IPS-15b (cell line): ENCODE measurements at regions not wholly inside any gene's neighbourhood (a gene's known extent, or its start where the extent isn't known, plus 50 kb on each side); places are given as distances from the start of the nearest gene placed in this dataset.
"Not testable (repeated sequence)": the region's sequence is repeated elsewhere in the genome, so short reads cannot be mapped to it uniquely, and the experiment has no call there.

ENCODE experiments used
- H3K27me3 ChIP-seq: one replicate; pipeline ENCODE4 v1.6.1; 2013; ENCODE audit warnings: low read length; ENCODE audit not compliant: control insufficient read depth, insufficient read depth
- H3K36me3 ChIP-seq: one replicate; pipeline ENCODE4 v1.6.1; 2013; ENCODE audit warnings: low read length; ENCODE audit not compliant: control insufficient read depth, insufficient read depth
- H3K4me1 ChIP-seq: one replicate; pipeline ENCODE4 v1.6.1; 2013; ENCODE audit warnings: mild to moderate bottlenecking, low read length; ENCODE audit not compliant: control insufficient read depth, insufficient read depth
- H3K4me3 ChIP-seq: one replicate; pipeline ENCODE4 v1.5.1; 2013; ENCODE audit warnings: low read depth, low read length
- H3K9ac ChIP-seq: one replicate; pipeline ENCODE4 v1.6.1; 2013; ENCODE audit warnings: low read depth, mild to moderate bottlenecking, low read length
- H3K9me3 ChIP-seq: one replicate; pipeline ENCODE4 v1.6.1; 2013; ENCODE audit warnings: mild to moderate bottlenecking, low read length; ENCODE audit not compliant: control insufficient read depth, insufficient read depth

DNA sequence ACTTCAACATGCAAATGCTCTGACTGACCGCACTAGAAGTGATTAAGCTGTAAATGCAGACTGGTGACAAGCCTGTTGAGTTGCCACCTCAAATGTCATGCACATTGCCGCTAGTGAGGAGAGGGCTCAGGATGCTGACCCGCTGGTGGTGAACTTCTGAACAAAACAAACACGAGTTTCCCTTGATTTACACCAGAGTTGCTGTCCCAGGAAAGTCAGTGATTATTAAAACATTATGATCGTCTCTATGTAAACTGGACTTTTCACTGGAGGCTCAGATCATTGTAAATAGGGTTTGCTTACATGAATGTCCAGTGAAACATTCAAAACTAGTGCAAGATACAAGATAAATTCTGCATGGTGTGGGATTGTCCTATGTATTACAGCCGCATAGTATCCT is 420.1 kb downstream of the PREX1 start:
- Histone ChIP-seq H3K9me3 (no peaks in the 10 kb centered on the region), H3K36me3 (no peaks in the 10 kb centered on the region), H3K9ac (no peak overlapping the region), H3K4me3 (no peak overlapping the region), H3K4me1 (peaks cover 13% of the 10 kb centered on the region), H3K27me3 (no peaks in the 10 kb centered on the region)

DNA sequence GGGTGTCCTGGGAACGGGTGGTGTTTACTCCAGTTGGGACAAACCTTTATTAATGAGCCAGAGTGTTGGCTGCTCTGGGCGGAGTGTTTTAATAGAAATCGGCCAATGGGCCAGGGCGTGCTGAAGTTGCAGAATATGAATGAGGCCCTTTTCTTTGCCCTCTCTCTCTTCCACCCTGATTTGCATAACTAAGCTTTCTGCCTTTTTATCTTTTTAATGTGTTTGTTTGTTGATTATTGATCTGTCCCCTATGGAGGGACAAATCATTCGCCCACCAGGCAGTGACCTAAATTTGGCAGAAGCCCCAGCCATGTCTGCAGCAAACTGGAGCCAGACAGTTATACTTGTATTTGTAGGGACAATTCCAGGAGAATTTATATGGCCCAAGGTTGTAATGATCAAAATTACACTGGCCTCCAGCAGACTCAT is 420.9 kb downstream of the PREX1 start:
- no peaks in the 10 kb centered on the region for H3K36me3 ChIP-seq
- H3K4me1 ChIP-seq: peaks cover 13% of the 10 kb centered on the region
- no peaks in the 10 kb centered on the region for H3K27me3 ChIP-seq
- H3K9ac ChIP-seq: no peak overlapping the region
- no peak overlapping the region for H3K4me3 ChIP-seq
- no peaks in the 10 kb centered on the region for H3K9me3 ChIP-seq

DNA sequence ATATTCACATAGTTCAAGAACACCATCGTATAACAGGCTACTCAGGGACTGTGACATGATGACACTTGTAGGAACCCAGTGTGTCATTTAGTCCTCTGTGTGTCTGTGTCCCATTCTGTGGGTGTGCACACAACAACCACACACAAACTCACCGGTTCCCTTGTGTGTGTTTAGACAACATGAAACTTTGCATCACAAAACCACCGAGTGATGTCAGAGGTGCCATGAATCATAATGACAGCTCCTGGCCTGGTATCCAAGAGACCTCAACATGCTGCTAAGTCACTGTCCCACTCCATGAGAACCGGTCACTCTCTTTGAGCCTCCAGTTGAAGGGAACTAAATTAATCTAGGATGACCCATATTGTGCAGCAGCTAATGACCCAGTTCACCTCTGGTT is 421.3 kb downstream of the PREX1 start:
- H3K4me1 ChIP-seq: peaks cover 13% of the 10 kb centered on the region
- H3K27me3 ChIP-seq: no peaks in the 10 kb centered on the region
- H3K4me3 ChIP-seq: no peak overlapping the region
- no peaks in the 10 kb centered on the region for H3K9me3 ChIP-seq
- H3K36me3 ChIP-seq: no peaks in the 10 kb centered on the region
- H3K9ac ChIP-seq: no peak overlapping the region

DNA sequence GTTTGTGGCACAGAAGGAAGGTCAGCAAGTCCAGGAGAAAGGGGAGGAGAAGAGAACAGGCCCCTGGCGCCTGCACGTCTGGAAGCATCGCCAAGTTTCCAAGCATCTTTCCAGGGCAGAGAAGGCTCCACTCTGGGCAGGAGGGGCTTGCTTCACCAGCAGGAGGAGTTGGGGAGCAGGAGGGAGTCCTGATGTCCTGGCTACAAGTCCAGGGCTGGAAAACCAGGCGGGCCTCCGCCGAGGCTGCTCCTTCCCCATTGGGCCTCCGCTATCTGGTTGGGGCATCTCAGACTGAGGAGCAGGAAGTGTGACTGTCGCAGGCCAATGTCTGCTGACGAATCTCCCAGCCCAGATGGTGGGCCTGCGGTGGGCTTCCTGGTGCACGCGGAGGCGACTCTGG is 421.9 kb downstream of the PREX1 start:
- Histone ChIP-seq H3K9ac (no peak overlapping the region), H3K4me1 (peaks cover 13% of the 10 kb centered on the region), H3K36me3 (no peaks in the 10 kb centered on the region), H3K4me3 (no peak overlapping the region), H3K27me3 (no peaks in the 10 kb centered on the region), H3K9me3 (no peaks in the 10 kb centered on the region)

DNA sequence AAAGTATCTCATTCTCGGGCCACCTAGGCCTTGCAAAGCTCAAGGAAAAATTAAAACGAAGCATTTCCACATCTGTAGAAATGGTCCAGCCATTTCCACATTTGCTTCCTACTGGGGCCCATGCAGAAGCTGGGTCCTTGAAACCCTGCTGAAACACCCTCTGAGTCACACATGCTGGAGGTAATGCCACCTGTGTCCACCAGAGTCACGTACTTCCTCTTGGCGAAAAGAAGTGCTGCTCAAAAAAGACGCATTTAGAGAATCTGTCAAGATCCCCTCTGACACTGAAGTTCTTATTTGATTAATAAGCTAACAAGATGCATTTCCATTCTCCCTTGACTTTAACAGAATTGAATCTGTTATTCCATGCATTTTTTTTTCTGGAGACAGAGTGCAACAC is 423.2 kb downstream of the PREX1 start:
- H3K9ac ChIP-seq: no peak overlapping the region
- peaks cover 13% of the 10 kb centered on the region for H3K4me1 ChIP-seq
- H3K9me3 ChIP-seq: no peaks in the 10 kb centered on the region

DNA sequence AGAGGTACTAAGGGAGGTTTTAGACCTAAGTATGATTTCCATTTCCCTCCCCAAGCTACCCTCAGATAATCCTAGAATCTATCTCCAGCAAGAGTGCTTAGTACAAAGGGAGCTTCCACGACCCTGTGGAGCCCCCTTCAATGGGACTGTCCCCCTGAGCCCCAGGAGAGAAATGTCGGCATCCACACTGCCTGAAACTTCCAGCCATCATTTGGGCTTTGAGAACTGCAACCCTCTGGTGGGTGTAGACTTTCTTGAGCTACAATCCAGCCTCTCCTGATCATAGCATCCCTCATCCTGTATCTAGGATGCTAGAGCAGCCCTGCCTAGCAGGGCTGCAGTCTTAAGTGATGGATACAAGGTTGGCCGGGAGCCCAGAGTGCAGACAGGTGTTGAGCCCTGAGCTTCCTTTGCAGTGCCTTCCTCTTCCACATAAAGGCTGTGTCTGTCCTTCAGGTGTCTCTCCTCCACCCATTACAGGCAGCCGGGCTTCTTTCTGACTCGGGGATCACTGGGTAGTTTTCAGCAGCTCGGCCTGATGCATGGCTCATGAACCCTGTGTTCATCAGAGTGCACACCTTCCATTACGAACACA is 424.5 kb downstream of the PREX1 start:
- no peak overlapping the region for H3K4me3 ChIP-seq
- no peaks in the 10 kb centered on the region for H3K9me3 ChIP-seq
- H3K4me1 ChIP-seq: peaks cover 13% of the 10 kb centered on the region
- no peaks in the 10 kb centered on the region for H3K36me3 ChIP-seq
- H3K27me3 ChIP-seq: no peaks in the 10 kb centered on the region
- H3K9ac ChIP-seq: no peak overlapping the region

More for the DNA sequence above, 423.2 kb downstream of the PREX1 start:
- Histone ChIP-seq H3K4me3 (no peak overlapping the region), H3K36me3 (no peaks in the 10 kb centered on the region), H3K27me3 (no peaks in the 10 kb centered on the region)

DNA sequence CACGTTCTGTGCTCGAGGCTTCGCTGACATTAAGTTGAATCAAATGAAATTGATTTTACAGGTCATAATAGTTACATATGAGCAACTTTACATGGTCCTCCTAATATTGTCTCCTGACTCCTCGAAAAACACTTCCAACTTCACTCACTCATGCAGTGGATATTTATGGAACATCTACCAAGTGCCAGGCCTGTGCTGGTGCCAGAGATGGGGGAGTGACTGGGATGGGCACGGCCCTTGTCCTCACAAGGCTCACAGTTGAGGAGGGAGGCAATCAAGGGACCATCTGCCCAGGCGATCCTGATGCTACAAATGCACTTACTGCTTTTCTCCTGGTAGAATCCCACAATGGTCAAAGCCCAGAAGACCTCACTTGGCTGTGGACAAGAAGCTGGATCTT is 426.4 kb downstream of the PREX1 start:
- H3K9ac ChIP-seq: no peak overlapping the region
- no peaks in the 10 kb centered on the region for H3K27me3 ChIP-seq
- peaks cover 3% of the 10 kb centered on the region for H3K4me1 ChIP-seq
- no peaks in the 10 kb centered on the region for H3K9me3 ChIP-seq
- H3K36me3 ChIP-seq: no peaks in the 10 kb centered on the region
- no peak overlapping the region for H3K4me3 ChIP-seq

DNA sequence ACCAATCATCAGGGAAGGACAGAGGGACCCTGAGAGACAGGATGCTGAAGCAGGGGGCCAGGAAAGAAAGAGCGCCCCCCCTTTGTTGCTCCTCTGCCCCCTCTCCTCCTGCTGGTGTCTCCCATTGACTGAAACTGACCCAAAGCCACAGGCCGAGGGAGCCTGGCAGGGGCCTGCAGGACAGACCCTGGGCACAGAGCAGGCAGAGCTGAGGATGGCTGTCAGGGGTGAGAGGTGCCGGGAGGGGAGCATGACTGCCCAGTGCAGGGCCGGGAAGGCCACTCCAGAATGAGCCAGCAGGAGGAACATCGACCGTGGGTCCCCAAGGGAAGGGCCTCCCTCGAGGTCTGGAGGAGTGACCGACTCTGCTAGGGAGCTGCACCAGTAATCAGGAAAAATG is 427.8 kb downstream of the PREX1 start:
- H3K4me1 ChIP-seq: no peaks in the 10 kb centered on the region

DNA sequence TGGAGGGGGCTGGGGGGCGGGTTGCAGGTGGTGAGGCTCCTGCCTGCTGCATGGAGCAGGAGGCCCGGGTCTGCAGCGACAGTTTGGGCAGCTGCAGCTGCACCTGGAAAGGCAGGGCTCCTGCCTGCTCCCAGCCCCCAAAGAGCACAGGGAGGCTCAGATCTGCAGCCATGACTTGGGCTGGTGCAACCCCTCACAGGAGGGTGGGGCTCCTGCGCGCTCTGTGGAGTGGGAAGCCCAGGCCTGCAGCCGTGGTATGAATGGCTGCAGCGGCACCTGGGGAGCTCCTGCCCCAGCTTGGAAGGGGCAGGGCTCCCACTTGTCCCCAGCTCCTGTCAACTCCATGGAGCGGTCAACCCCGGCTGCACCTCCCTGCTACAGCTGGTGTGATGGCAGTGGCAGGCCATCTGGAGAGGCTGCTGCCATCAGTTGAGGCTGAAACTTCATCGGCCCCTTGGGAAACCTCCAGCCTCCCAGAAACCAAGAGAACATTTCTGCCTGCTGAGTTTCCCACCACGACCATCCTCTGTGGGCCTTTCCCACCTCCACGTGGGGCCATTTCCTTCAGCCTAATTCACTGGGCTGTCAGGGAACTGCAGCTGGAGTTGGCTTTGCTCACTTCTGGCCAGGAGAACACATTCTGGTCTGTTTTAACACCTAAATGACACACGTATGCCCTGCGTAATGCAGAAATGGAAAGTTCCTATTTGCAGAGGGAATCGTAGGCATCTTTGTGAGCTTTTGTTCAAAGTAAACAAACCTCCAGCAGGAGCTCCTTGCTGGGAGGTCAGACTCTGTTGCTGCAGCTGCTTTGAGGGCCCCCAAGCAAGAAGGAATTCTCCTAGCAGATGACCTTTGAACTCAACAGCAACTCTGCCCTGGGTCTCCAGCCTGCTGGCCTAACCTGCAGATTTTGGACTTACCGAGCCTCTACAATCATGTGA is 429.0 kb downstream of the PREX1 start:
- Histone ChIP-seq H3K4me3 (no peak overlapping the region), H3K27me3 (no peaks in the 10 kb centered on the region), H3K9me3 (no peaks in the 10 kb centered on the region), H3K4me1 (no peaks in the 10 kb centered on the region), H3K9ac (no peak overlapping the region), H3K36me3 (no peaks in the 10 kb centered on the region)

More for the DNA sequence above, 427.8 kb downstream of the PREX1 start:
- no peaks in the 10 kb centered on the region for H3K27me3 ChIP-seq
- H3K9me3 ChIP-seq: no peaks in the 10 kb centered on the region
- no peaks in the 10 kb centered on the region for H3K36me3 ChIP-seq
- H3K4me3 ChIP-seq: no peak overlapping the region
- H3K9ac ChIP-seq: no peak overlapping the region

DNA sequence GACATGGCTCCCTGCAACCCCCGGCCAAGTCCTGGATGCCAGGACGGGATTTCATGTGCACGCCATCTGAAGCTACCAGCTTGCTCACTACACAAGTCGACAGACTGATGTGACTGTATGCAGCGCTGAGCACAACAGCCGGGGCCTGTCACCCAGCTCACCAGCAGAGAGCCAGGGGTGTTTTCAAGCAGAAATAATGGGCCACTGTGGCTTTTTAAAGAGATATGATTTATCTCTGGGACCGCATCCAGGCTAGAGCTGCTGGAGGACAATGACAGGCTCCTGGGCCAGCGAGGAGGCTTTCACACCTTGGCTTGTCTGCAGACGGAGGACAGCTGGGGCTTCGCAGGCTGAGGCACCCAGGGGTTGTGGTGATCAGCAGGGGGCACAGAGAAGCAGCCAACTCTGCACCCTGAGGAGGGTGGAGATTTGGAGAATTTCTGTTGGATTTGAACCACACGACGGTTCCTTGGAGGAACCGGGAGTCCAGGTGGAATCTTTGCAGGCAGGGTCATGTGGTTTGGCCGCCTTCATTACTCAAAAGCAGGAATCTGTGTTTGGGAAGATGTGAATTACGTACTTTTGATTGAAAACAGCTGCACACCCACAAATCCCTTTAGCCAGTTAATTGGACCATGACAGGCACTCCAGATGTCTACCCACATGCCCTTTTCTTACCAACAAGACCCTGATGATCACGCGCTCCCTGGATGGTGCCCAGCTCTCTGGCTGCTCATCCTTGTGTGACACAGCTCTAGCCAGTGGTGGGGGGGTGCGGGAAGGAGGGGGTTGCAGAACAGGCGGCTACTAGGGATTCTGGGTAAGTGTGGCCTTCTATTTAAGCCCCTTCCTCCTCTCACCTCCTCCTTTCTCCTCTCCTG is 430.6 kb downstream of the PREX1 start:
- H3K4me3 ChIP-seq, H3K27me3 ChIP-seq, H3K36me3 ChIP-seq, H3K9me3 ChIP-seq, H3K9ac ChIP-seq, H3K4me1 ChIP-seq: not testable (repeated sequence)

DNA sequence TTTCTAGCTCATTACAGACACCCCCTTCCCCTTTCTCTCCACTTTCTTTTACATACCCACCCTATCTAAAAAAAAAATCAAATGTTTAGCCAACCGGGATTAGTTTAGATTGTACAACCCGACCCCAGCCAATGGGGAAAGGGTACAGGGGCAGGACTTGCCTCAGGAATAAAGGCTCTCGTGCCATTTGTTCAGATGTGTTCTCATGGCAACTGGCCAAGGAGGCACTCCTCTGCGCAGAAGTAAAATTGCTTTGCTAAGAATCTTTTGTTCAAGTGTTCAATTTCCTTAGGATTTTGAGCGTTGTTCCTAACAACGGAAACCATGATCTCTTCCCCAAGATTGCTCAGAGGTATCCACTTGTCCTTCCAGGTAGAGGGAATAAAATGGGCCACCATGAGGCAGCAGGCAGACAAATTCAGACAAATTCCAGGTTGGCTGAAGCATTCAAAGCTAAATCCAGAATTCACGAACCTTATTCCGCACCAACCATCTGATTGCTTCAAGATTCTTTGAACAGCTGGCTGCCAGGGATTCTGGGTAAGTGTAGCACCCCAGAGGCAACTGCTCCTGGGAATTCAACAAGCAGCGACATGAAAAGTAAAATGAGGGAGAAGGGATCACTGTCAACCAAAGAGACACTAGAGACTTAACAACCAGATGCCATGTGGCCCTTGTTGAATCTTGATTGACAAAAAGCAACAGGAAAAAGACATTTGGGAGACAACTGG is 431.8 kb downstream of the PREX1 start:
- Histone ChIP-seq H3K36me3 (no peaks in the 10 kb centered on the region), H3K9ac (no peak overlapping the region), H3K4me3 (no peak overlapping the region), H3K9me3 (no peaks in the 10 kb centered on the region), H3K4me1 (no peaks in the 10 kb centered on the region), H3K27me3 (no peaks in the 10 kb centered on the region)
